Lower leg skin (tissue), 4 donors: ENCODE measurements at regions not wholly inside any gene's neighbourhood (a gene's known extent, or its start where the extent isn't known, plus 50 kb on each side); places are given as distances from the start of the nearest gene placed in this dataset.

Source experiments
- DNase-seq, 2 donors: peaks; one replicate each; pipeline ENCODE4 v3.0.0-alpha.2; 2019; ENCODE audit warnings: low spot score in 2 of 2
- H3K4me3 ChIP-seq: fragments of 200-600 bp; sonication (generic); 2 replicates; pipeline ENCODE4 v1.5.1; 2017; ENCODE audit warnings: mild to moderate bottlenecking, low read depth; ENCODE audit not compliant: poor library complexity, severe bottlenecking
- CTCF ChIP-seq, 3 donors: fragments of 450-650 bp; IDR thresholded peaks; one replicate each; pipeline ENCODE4 v1.5.1; 2016; ENCODE audit warnings: antibody characterized with exemption in 3 of 3, mild to moderate bottlenecking in 3 of 3, moderate library complexity in 2 of 3
- POLR2A ChIP-seq, 2 donors: fragments of 450-650 bp; IDR thresholded peaks; one replicate each; pipeline ENCODE4 v1.6.1; 2016 to 2017; ENCODE audit warnings: antibody characterized with exemption in 2 of 2, mild to moderate bottlenecking in 1 of 2, moderate library complexity in 1 of 2
- WGBS, 2 donors: methylation state at CpG; one replicate each; pipeline ENCODE4 v1.1.5; 2018; 5-methylcytosine and 5-hydroxymethylcytosine counted together
- intact Hi-C: fragments of 100-400 bp; cut with DNase I; formaldehyde crosslinking; loops from one replicate; pipeline ENCODE4 v1.15.0; 2023; ENCODE audit warnings: low total_unique reads

DNA sequence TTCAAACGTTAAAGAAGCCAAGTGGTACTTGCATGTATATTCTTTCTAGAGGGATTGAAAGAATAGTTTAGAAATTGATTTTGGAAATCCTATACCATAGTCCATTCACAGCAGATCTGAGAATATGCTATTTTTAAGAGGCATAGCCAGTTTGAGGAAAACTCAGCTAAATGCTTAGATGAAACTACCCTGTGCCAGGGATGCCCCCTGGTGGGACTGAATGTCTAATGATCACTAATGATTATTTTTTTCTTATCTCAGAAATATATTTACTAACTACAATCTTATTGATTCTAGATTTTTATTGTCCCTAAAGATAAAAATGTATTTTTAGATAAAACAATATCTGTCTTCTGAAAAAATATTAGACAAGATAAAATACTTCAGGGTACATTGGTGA lies 844.9 kb upstream of the PHF14 start:
- no peak for DNase-seq
- WGBS, 2 donors, result 44 to 51% methylated on average over 1 of the region's 1 CpG
- intact Hi-C loops, result no loop called here

GRCh38 chr7:10138087-10138854 lies 835.4 kb upstream of the PHF14 start:
- no peak for TF ChIP-seq CTCF (IDR thresholded peaks at IDR 0.05)
- no peak for TF ChIP-seq POLR2A (IDR thresholded peaks at IDR 0.05)

More for the DNA sequence above, 844.9 kb upstream of the PHF14 start:
- no peak for TF ChIP-seq CTCF (IDR thresholded peaks at IDR 0.05)
- no peak overlapping the region for H3K4me3 ChIP-seq

DNA sequence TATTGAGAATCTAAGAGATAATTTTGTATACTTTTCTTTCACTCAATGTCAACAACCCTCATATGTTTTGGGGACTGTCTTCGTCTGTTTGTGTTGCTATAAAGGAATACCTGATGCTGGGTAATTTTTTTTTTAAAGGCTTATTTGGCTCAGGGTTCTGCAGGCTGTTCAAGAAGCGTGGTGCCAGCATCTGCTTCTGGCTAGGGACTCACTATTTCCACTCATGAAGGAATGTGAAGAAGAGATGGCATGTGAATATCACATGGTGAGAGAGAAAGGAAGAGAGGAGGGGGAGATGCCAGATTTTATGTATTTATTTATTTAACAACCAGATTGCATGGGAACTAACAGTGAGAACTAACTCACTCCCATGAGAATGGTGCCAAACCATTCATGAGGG lies 827.4 kb upstream of the PHF14 start:
- H3K4me3 ChIP-seq, result no peak overlapping the region
- WGBS, 2 donors, result 52 to 54% methylated on average over 2 of the region's 2 CpGs
- TF ChIP-seq POLR2A (IDR thresholded peaks at IDR 0.05) (no peak), CTCF (IDR thresholded peaks at IDR 0.05) (no peak)
- no peak for DNase-seq
- intact Hi-C loops, result no loop called here

More at GRCh38 chr7:10138087-10138854, 835.4 kb upstream of the PHF14 start:
- H3K4me3 ChIP-seq, result no peak overlapping the region
- WGBS, 2 donors, result 85% methylated on average over 5 of the region's 5 CpGs
- intact Hi-C loops, result no loop called here
- DNase-seq, result no peak

DNA sequence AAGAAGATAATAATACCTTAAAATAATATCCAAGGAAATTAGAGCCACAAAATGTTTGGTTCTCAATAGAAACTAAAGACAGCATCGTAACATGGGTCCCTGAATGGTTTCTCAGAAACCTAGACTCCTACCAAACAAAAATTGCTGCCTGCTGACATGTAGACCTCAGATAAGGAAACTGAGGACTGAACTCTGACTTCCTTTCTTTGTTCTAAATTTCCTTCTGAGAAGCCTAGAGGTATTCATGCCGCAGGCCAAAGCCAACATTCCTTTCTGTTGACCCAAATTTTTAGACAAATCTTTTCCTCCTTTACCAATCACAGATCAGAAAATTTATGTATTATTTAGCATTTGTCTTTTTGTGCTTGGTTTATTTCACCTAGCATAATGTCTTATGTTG lies 816.7 kb upstream of the PHF14 start:
- intact Hi-C loops, result no loop called here
- TF ChIP-seq POLR2A (IDR thresholded peaks at IDR 0.05), result no peak

GRCh38 chr7:10181996-10182395 lies 791.7 kb upstream of the PHF14 start:
- 85 to 95% methylated on average over 2 of the region's 2 CpGs for WGBS, 2 donors
- intact Hi-C loops, result no loop called here
- TF ChIP-seq POLR2A (IDR thresholded peaks at IDR 0.05) (no peak), CTCF (IDR thresholded peaks at IDR 0.05) (no peak)

More for the DNA sequence above, 816.7 kb upstream of the PHF14 start:
- no peak overlapping the region for H3K4me3 ChIP-seq
- WGBS, 2 donors, result 72 to 78% methylated on average over 2 of the region's 2 CpGs
- DNase-seq, result no peak

DNA sequence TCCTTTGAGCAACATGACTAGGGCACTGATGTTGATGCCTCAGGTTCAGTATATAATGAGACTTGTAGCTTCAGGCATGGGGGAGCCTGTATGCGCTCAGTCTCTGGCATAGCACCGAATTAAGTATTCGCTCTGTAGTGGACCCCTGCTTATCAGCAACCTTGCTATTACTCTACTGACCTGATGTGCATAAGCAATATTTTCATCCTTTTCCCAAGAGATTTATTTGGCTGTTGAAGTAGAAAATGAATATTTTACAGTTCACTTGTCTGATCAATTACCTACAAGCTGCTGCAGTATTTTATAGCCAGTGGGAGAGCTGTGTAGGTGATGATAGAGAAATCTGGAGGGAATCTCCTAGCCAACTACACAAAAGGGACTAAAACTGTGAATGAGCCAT lies 781.6 kb upstream of the PHF14 start:
- no peak for DNase-seq
- intact Hi-C loops, result no loop called here
- TF ChIP-seq POLR2A (IDR thresholded peaks at IDR 0.05), result no peak
- no peak for TF ChIP-seq CTCF (IDR thresholded peaks at IDR 0.05)
- 87 to 89% methylated on average over 3 of the region's 3 CpGs for WGBS, 2 donors
- no peak overlapping the region for H3K4me3 ChIP-seq

More at GRCh38 chr7:10181996-10182395, 791.7 kb upstream of the PHF14 start:
- no peak for DNase-seq
- no peak overlapping the region for H3K4me3 ChIP-seq
